PFSK-1 (cell line): ENCODE measurements at regions not wholly inside any gene's neighbourhood (a gene's known extent, or its start where the extent isn't known, plus 50 kb on each side); places are given as distances from the start of the nearest gene placed in this dataset.

Experiments used
- FOXP2 ChIP-seq: optimal IDR thresholded peaks from 2 replicates; pipeline ENCODE3; 2011; ENCODE audit warnings: borderline replicate concordance, control low read depth, inconsistent platforms; ENCODE audit not compliant: insufficient read depth; ENCODE audit errors: extremely low read length, extremely low read depth
- POLR2AphosphoS5 ChIP-seq: IDR thresholded peaks from 2 replicates; pipeline ENCODE4 v1.6.1; 2012; ENCODE audit warnings: low read depth, mild to moderate bottlenecking, control low read depth, low read length, moderate library complexity
- REST ChIP-seq, 2 experiments: IDR thresholded peaks; 2 replicates each; pipeline versions ENCODE4 v1.6.1 to v1.8.0; 2011 to 2012; ENCODE audit warnings: low read depth in 2 of 2, low read length in 2 of 2, control low read depth in 1 of 2, inconsistent platforms in 1 of 2, mild to moderate bottlenecking in 1 of 2, moderate library complexity in 1 of 2; ENCODE audit not compliant: insufficient read depth in 1 of 2
- SIN3A ChIP-seq: IDR thresholded peaks from 2 replicates; pipeline ENCODE4 v1.6.1; 2012; ENCODE audit warnings: mild to moderate bottlenecking, low read length, moderate library complexity, borderline replicate concordance; ENCODE audit not compliant: insufficient read depth
- TAF1 ChIP-seq: IDR thresholded peaks from 2 replicates; pipeline ENCODE4 v1.6.1; 2012; ENCODE audit warnings: low read length, control low read depth, borderline replicate concordance; ENCODE audit not compliant: insufficient read depth

DNA sequence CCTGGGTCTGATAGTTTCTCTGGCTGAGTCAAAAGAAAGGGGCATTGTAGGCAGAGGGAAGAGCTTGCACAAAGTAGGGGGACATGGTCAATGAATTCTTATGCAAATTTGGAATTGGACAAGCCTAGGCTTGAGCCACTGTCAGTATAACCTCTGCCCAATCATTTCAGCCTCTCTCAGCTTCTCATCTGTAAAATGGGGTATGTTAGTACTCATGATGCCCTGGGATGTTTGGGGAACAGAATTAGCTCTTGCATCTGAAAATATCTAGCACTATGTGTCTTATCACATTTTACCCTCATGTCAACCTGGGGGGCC is 148.6 kb downstream of the DHX35 start:
- TF ChIP-seq REST (IDR thresholded peaks at IDR 0.05; ENCODE audit: insufficient read depth in 1 of 2, low read depth in 2 of 2, low read length in 2 of 2) (no peak), TAF1 (no peak), FOXP2 (no peak), SIN3A (no peak), POLR2AphosphoS5 (no peak)

DNA sequence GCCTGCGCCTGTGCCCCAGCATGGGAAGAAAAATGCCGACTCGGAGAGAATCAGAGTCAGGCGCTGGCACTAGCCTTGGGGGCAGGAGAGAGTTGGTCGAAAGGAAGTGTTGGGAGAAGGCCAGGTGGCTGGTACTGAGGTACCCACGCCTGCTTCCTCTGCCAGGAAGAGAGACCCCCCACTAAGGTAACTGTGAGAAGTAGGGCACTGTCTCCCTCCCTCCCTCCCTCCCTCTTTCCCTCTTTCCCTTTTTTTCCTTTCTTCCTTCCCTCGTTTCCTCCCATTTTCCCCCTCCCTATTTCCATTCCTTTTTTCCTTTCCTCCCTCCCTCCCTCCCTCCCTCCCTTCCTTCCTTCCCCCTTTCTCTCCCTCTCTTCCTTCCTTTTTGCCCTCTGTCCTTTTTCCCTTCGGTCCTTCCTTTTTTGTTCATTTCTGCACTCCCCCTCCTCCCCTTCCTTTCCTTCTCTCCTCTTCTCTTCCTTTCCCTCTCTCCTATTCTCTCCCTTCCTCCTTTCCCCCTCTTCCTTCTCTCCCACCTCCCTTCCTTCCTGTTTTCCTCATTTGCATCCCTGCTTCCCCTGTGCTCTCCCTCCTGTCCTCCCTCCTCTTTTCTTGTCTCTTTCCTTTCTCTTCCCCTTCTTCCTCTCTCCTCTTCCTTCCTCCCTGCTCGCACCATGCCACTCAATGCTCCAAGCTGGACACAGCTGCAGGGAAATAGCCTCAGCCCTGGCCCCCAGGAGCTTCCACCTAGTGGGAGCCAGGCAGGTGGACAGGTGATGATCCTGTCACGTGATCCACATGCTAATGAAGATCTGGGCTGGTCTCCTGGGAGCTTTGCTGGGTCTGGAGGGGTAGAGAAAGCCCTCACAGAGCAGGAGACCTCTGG is 148.0 kb downstream of the DHX35 start:
- TF ChIP-seq TAF1 (no peak), FOXP2 (no peak), POLR2AphosphoS5 (no peak), SIN3A (no peak), REST (IDR thresholded peaks at IDR 0.05; ENCODE audit: insufficient read depth in 1 of 2, low read depth in 2 of 2, low read length in 2 of 2) (no peak)

GRCh38 chr20:39108746-39109145 is 146.6 kb downstream of the DHX35 start:
- TF ChIP-seq TAF1, result no peak
- TF ChIP-seq REST (IDR thresholded peaks at IDR 0.05; ENCODE audit: insufficient read depth in 1 of 2, low read depth in 2 of 2, low read length in 2 of 2), result no peak
- no peak for TF ChIP-seq POLR2AphosphoS5
- TF ChIP-seq FOXP2, result no peak
- TF ChIP-seq SIN3A, result no peak

- no peak for TF ChIP-seq TAF1
- no peak for TF ChIP-seq POLR2AphosphoS5
- TF ChIP-seq SIN3A, result no peak
- no peak for TF ChIP-seq REST (IDR thresholded peaks at IDR 0.05; ENCODE audit: insufficient read depth in 1 of 2, low read depth in 2 of 2, low read length in 2 of 2)
- TF ChIP-seq FOXP2, result no peak
Measured at GRCh38 chr20:39107741-39108140, 145.6 kb downstream of the DHX35 start.

GRCh38 chr20:39106791-39107190 is 144.6 kb downstream of the DHX35 start:
- no peak for TF ChIP-seq REST (IDR thresholded peaks at IDR 0.05; ENCODE audit: insufficient read depth in 1 of 2, low read depth in 2 of 2, low read length in 2 of 2)
- no peak for TF ChIP-seq FOXP2
- TF ChIP-seq SIN3A, result no peak
- no peak for TF ChIP-seq TAF1
- TF ChIP-seq POLR2AphosphoS5, result no peak
